DOHH2 (cell line): ENCODE measurements at regions not wholly inside any gene's neighbourhood (a gene's known extent, or its start where the extent isn't known, plus 50 kb on each side); places are given as distances from the start of the nearest gene placed in this dataset.

Source experiments
- H3F3A ChIP-seq: fragments of 200-600 bp; sonication (generic), shearing (Covaris generic); 2 replicates; pipeline ENCODE4 v1.6.0; 2016; ENCODE audit warnings: antibody characterized with exemption, mild to moderate bottlenecking; ENCODE audit not compliant: control insufficient read depth, insufficient read depth
- H3K27ac ChIP-seq: fragments of 200-600 bp; sonication (generic); 2 replicates; pipeline ENCODE4 v1.5.1; 2014; ENCODE audit warnings: low read depth, mild to moderate bottlenecking, low read length, moderate library complexity
- H3K27me3 ChIP-seq: fragments of 200-600 bp; sonication (generic); 2 replicates; pipeline ENCODE4 v1.6.1; 2014; ENCODE audit warnings: mild to moderate bottlenecking, low read length, mixed read lengths; ENCODE audit not compliant: control insufficient read depth
- H3K36me3 ChIP-seq: fragments of 200-600 bp; sonication (generic); 2 replicates; pipeline ENCODE4 v1.6.1; 2014; ENCODE audit warnings: mild to moderate bottlenecking, low read length, moderate library complexity, mixed read lengths; ENCODE audit not compliant: control insufficient read depth
- H3K4me1 ChIP-seq: fragments of 200-600 bp; sonication (generic); 2 replicates; pipeline ENCODE4 v1.6.1; 2014; ENCODE audit warnings: mild to moderate bottlenecking, low read length, mixed read lengths; ENCODE audit not compliant: control insufficient read depth
- H3K4me2 ChIP-seq: fragments of 200-600 bp; sonication (generic); 2 replicates; pipeline ENCODE4 v1.6.0; 2014; ENCODE audit warnings: mild to moderate bottlenecking, low read length, moderate library complexity
- H3K4me3 ChIP-seq: fragments of 200-600 bp; sonication (generic); 2 replicates; pipeline ENCODE4 v1.5.1; 2014; ENCODE audit warnings: mild to moderate bottlenecking, low read length, mixed read lengths
- H3K79me2 ChIP-seq: fragments of 200-600 bp; sonication (generic); 2 replicates; pipeline ENCODE4 v1.6.1; 2014; ENCODE audit warnings: mild to moderate bottlenecking, low read length, mixed read lengths; ENCODE audit not compliant: control insufficient read depth
- H3K9me2 ChIP-seq: fragments of 200-600 bp; sonication (generic); replicated peaks from 2 replicates; pipeline ENCODE4 v1.6.1; 2014; ENCODE audit warnings: mild to moderate bottlenecking, low read length, mixed read lengths; ENCODE audit not compliant: control insufficient read depth
- H3K9me3 ChIP-seq: fragments of 200-600 bp; sonication (generic); 2 replicates; pipeline ENCODE4 v1.6.1; 2014; ENCODE audit warnings: antibody characterized with exemption, low read length, mixed read lengths; ENCODE audit not compliant: control insufficient read depth, insufficient read depth
- H4K20me1 ChIP-seq: fragments of 200-600 bp; sonication (generic); 2 replicates; pipeline ENCODE4 v1.6.0; 2014; ENCODE audit warnings: low read depth, mild to moderate bottlenecking, antibody characterized with exemption, low read length, moderate library complexity; ENCODE audit not compliant: control insufficient read depth, insufficient read depth
- CTCF ChIP-seq: fragments of 200-600 bp; sonication (generic); IDR thresholded peaks from one replicate; pipeline ENCODE4 v1.5.1; 2014; ENCODE audit warnings: antibody characterized with exemption, mild to moderate bottlenecking, low read depth, low read length; ENCODE audit not compliant: poor library complexity, severe bottlenecking
- EZH2phosphoT487 ChIP-seq: fragments of 200-600 bp; sonication (generic); IDR thresholded peaks from 2 replicates; pipeline ENCODE4 v1.6.1; 2017; ENCODE audit warnings: borderline replicate concordance, mild to moderate bottlenecking, antibody characterized with exemption, low read length, moderate library complexity, mixed read lengths

DNA sequence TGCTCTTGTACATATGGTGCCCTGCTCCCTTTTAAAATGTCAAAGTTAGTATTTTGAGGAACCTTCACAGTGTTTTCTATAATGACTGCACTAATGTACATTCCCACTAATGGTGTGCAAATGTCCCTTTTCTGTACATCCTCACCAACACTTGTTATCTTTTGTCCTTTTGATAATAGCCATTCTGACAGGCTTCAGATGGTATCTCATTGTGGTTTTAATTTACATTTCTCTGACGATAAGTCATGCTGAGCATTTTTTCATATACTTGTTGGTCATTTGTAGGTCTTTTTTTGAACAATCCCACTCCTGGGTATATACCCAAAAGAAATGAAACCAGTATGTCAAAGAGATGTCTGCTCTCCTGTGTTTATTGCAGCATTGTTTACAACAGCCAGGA, 268.3 kb downstream of the FBXO15 start:
- Histone ChIP-seq H3K79me2 (no peaks in the 10 kb centered on the region), H4K20me1 (no peaks in the 10 kb centered on the region), H3K4me2 (no peak overlapping the region), H3K9me3 (no peaks in the 10 kb centered on the region), H3K27ac (no peak overlapping the region), H3K4me1 (no peaks in the 10 kb centered on the region), H3K27me3 (no peaks in the 10 kb centered on the region), H3K4me3 (no peak overlapping the region), H3K9me2 (no peaks in the 10 kb centered on the region), H3F3A (no peaks in the 10 kb centered on the region), H3K36me3 (no peaks in the 10 kb centered on the region)
- TF ChIP-seq EZH2phosphoT487 (no peak), CTCF (no peak)

DNA sequence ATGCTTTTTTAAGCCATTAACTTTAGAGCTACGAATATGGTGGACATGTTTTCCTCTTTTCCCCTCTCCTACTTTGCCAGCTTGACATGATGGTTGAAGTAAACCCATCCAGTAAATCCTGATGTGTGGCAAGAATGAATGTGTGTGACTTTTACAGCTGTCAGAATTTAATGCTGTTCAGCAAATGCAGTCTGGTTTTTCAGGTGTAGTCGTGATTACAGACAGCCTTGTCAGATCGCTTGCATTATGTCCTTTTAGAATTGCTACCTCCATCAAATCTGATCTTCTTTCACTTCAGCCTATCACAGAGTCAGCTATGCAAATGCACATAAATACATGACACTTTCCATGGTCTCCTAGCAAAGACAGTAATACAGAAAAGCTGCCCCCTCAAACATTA, 278.5 kb downstream of the FBXO15 start:
- H3F3A ChIP-seq: no peaks in the 10 kb centered on the region
- no peak overlapping the region for H3K4me2 ChIP-seq
- no peak overlapping the region for H3K4me3 ChIP-seq
- no peak for TF ChIP-seq EZH2phosphoT487
- no peak for TF ChIP-seq CTCF
- H3K36me3 ChIP-seq: no peaks in the 10 kb centered on the region
- no peaks in the 10 kb centered on the region for H3K9me2 ChIP-seq
- no peak overlapping the region for H3K27ac ChIP-seq
- no peaks in the 10 kb centered on the region for H3K79me2 ChIP-seq
- H3K9me3 ChIP-seq: no peaks in the 10 kb centered on the region
- no peaks in the 10 kb centered on the region for H3K4me1 ChIP-seq
- H4K20me1 ChIP-seq: no peaks in the 10 kb centered on the region
- H3K27me3 ChIP-seq: no peaks in the 10 kb centered on the region

GRCh38 chr18:73861771-73862170, 285.9 kb downstream of the FBXO15 start:
- no peak for TF ChIP-seq EZH2phosphoT487
- TF ChIP-seq CTCF: no peak
- no peaks in the 10 kb centered on the region for H3K9me3 ChIP-seq
- no peak overlapping the region for H3K4me3 ChIP-seq
- H3K36me3 ChIP-seq: no peaks in the 10 kb centered on the region
- H3K9me2 ChIP-seq: no peaks in the 10 kb centered on the region
- H3K27ac ChIP-seq: no peak overlapping the region
- no peaks in the 10 kb centered on the region for H4K20me1 ChIP-seq
- H3K79me2 ChIP-seq: no peaks in the 10 kb centered on the region
- no peaks in the 10 kb centered on the region for H3K27me3 ChIP-seq
- no peak overlapping the region for H3K4me2 ChIP-seq
- no peaks in the 10 kb centered on the region for H3F3A ChIP-seq
- H3K4me1 ChIP-seq: no peaks in the 10 kb centered on the region
